ENCODE measurements at regions not wholly inside any gene's neighbourhood (a gene's known extent, or its start where the extent isn't known, plus 50 kb on each side); places are given as distances from the start of the nearest gene placed in this dataset.

DNA sequence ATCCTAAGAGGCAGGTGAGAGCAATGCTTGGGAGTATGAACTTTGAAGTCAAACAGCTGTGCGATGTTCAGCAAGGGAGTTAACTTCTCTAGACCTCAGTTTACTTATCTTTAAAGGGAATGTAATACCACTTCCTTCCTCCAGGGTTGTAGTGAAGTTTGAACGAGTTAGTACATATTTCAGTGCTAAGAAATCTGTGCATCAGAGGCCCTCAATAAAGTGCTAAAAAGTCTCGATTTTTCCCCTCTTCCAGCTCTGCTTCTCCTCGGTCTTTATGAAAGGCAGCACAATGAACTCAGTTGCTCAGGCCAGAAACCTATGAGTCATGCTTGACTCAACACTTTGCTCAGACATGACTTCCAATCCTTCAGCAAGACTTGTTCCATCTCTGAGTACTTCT is 418.9 kb downstream of the MDFIC start:
- H3K4me1 ChIP-seq (replicated peaks in 1 of 2), result no peaks in the 10 kb centered on the region
- no peak overlapping the region for H3K27ac ChIP-seq
- H3K4me3 ChIP-seq, result no peak overlapping the region
- H3K27me3 ChIP-seq, result no peaks in the 10 kb centered on the region
- TF ChIP-seq, protein P1, sequence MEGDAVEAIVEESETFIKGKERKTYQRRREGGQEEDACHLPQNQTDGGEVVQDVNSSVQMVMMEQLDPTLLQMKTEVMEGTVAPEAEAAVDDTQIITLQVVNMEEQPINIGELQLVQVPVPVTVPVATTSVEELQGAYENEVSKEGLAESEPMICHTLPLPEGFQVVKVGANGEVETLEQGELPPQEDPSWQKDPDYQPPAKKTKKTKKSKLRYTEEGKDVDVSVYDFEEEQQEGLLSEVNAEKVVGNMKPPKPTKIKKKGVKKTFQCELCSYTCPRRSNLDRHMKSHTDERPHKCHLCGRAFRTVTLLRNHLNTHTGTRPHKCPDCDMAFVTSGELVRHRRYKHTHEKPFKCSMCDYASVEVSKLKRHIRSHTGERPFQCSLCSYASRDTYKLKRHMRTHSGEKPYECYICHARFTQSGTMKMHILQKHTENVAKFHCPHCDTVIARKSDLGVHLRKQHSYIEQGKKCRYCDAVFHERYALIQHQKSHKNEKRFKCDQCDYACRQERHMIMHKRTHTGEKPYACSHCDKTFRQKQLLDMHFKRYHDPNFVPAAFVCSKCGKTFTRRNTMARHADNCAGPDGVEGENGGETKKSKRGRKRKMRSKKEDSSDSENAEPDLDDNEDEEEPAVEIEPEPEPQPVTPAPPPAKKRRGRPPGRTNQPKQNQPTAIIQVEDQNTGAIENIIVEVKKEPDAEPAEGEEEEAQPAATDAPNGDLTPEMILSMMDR (IDR thresholded peaks at IDR 0.05), result peak in 1 of 6 experiments; percentile 24
- TF ChIP-seq POLR2A (IDR thresholded peaks at IDR 0.05), result no peak
- peak in 1 of 7 donors; percentile 1 for DNase-seq
- no peaks in the 10 kb centered on the region for H3K36me3 ChIP-seq (replicated peaks in 1 of 2)
- no peaks in the 10 kb centered on the region for H3K9me3 ChIP-seq (replicated peaks in 1 of 3)
- WGBS, 4 donors, result 63 to 83% (median 77%) methylated on average over 4 of the region's 4 CpGs
- intact Hi-C loops (cut with DNase I), result no loop called here

DNA sequence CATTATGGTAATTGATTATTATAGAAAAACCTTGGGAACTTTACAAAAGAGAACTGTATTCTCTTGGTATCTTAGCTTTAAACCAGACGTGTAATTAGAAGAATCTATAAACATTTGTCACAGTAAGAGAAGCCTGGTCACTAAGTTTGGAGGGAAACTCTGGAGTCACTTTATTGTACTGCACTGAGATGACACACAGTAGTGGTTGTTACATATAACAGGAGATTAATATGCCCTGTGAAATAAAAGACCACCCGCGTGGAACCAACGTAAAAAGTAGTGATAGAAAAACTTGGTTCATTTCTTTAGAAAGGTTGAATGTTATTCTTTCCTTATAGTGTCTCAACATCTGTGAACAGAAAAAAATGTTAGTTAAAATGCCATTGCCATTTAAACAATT is 416.1 kb downstream of the MDFIC start:
- no peak for DNase-seq
- Histone ChIP-seq H3K27me3 (no peaks in the 10 kb centered on the region), H3K9me3 (replicated peaks in 1 of 3) (no peaks in the 10 kb centered on the region), H3K4me1 (replicated peaks in 1 of 2) (no peaks in the 10 kb centered on the region), H3K4me3 (no peak overlapping the region), H3K36me3 (replicated peaks in 1 of 2) (no peaks in the 10 kb centered on the region), H3K27ac (no peak overlapping the region)
- no peak for TF ChIP-seq POLR2A (IDR thresholded peaks at IDR 0.05)
- TF ChIP-seq, protein P1 (IDR thresholded peaks at IDR 0.05), result no peak
- intact Hi-C loops (cut with DNase I), result no loop called here
- 81 to 92% (median 87%) methylated on average over 4 of the region's 4 CpGs for WGBS, 4 donors

DNA sequence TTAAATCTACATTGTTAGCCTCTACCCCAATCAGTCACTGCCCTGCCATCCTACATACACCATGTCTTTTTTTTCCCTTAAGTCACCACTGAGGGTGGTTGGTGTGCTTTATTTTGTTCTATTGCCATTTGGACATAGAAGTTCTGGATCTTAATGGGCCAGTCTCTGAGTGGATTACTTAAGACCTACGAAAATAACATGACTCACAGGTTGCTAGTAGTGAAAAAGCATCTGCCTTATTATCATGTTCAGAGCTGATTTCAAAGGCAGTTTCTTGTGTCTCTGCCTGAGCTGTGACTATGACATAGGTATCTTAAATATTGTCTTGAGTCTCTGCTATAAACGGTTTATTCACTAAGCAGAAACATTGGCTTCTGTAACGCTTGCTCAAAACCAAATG is 410.8 kb downstream of the MDFIC start:
- no peak for DNase-seq
- TF ChIP-seq, protein P1 (IDR thresholded peaks at IDR 0.05), result no peak
- no peak for TF ChIP-seq POLR2A (IDR thresholded peaks at IDR 0.05)
- WGBS, 4 donors, result 61 to 72% (median 65%) methylated on average over 3 of the region's 3 CpGs

DNA sequence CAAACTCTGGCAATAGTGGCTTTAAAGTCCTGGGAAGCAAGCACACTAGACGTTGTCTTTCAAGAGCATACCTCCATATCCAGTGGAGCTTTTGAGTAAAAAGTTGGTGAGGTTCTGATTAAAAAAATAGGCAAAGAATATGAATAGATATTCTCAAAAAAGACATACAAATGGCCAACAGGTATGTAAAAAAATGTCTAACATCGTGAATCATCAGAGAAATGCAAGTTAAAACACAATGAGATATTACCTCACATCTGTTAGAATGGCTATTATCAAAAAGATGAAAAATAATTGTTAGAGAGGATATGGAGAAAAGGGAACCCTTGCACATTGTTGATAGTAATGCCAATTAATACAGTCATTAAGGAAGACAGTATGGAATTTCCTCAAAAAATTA is 407.1 kb downstream of the MDFIC start:
- TF ChIP-seq, protein P1 (IDR thresholded peaks at IDR 0.05), result no peak
- no peak for TF ChIP-seq POLR2A (IDR thresholded peaks at IDR 0.05)
- H3K4me3 ChIP-seq, result no peak overlapping the region
- DNase-seq, result no peak
- no peak overlapping the region for H3K27ac ChIP-seq
- intact Hi-C loops (cut with DNase I), result no loop called here
- no peaks in the 10 kb centered on the region for H3K36me3 ChIP-seq (replicated peaks in 1 of 2)
- H3K4me1 ChIP-seq (replicated peaks in 1 of 2), result no peaks in the 10 kb centered on the region
- 60 to 80% (median 74%) methylated on average over 2 of the region's 2 CpGs for WGBS, 4 donors
- H3K9me3 ChIP-seq (replicated peaks in 1 of 3), result no peaks in the 10 kb centered on the region
- no peaks in the 10 kb centered on the region for H3K27me3 ChIP-seq

More for the DNA sequence above, 410.8 kb downstream of the MDFIC start:
- Histone ChIP-seq H3K27me3 (no peaks in the 10 kb centered on the region), H3K4me3 (no peak overlapping the region), H3K36me3 (replicated peaks in 1 of 2) (no peaks in the 10 kb centered on the region), H3K4me1 (replicated peaks in 1 of 2) (no peaks in the 10 kb centered on the region), H3K9me3 (replicated peaks in 1 of 3) (no peaks in the 10 kb centered on the region), H3K27ac (no peak overlapping the region)
- intact Hi-C loops (cut with DNase I), result no loop called here
